PC-9 (cell line): ENCODE measurements at regions not wholly inside any gene's neighbourhood (a gene's known extent, or its start where the extent isn't known, plus 50 kb on each side); places are given as distances from the start of the nearest gene placed in this dataset.

Experiments used
- CTCF ChIP-seq: fragments of 200-600 bp; sonication (generic); conservative IDR thresholded peaks from 2 replicates; pipeline ENCODE4 v1.6.1; 2017; ENCODE audit warnings: mixed run types, antibody characterized with exemption, mild to moderate bottlenecking, moderate library complexity
- EZH2 ChIP-seq: fragments of 200-600 bp; sonication (generic); IDR thresholded peaks from 2 replicates; pipeline ENCODE4 v1.8.0; 2017; ENCODE audit warnings: antibody characterized with exemption, low read depth

GRCh38 chr21:28794371-28794851, 198.3 kb downstream of the LTN1 start:
- TF ChIP-seq CTCF (no peak), EZH2 (no peak)
